NCI-H446 treated with DMSO at 0.1 percent for 48 hours (cell line): ENCODE measurements at regions not wholly inside any gene's neighbourhood (a gene's known extent, or its start where the extent isn't known, plus 50 kb on each side); places are given as distances from the start of the nearest gene placed in this dataset.
"Not testable (repeated sequence)": the region's sequence is repeated elsewhere in the genome, so short reads cannot be mapped to it uniquely, and the experiment has no call there.

Source experiments
- DNase-seq: peaks from one replicate; lab custom pipeline; 2025; lab: John Stamatoyannopoulos, UW

GRCh38 chr6:56838965-56839364 is 115.9 kb upstream of the BEND6 start:
- no peak for DNase-seq

- DNase-seq: no peak
Measured at GRCh38 chr6:56838016-56838555, 116.8 kb upstream of the BEND6 start.

GRCh38 chr6:56837322-56837894 is 117.5 kb upstream of the BEND6 start:
- DNase-seq: no peak

- no peak for DNase-seq
Measured at GRCh38 chr6:56835612-56836011, 119.3 kb upstream of the BEND6 start.

- no peak for DNase-seq
Measured at GRCh38 chr6:56833873-56834272, 121.0 kb upstream of the BEND6 start.

- DNase-seq: no peak
Measured at GRCh38 chr6:56833127-56833791, 121.6 kb upstream of the BEND6 start.

- no peak for DNase-seq
Measured at GRCh38 chr6:56832225-56832624, 122.7 kb upstream of the BEND6 start.

GRCh38 chr6:56831334-56831733 is 123.6 kb upstream of the BEND6 start:
- DNase-seq: no peak

- no peak for DNase-seq
Measured at GRCh38 chr6:56827908-56828649, 126.8 kb upstream of the BEND6 start.

GRCh38 chr6:56824431-56824830 is 130.5 kb upstream of the BEND6 start:
- DNase-seq: not testable (repeated sequence)

GRCh38 chr6:56821005-56821432 is 133.9 kb upstream of the BEND6 start:
- no peak for DNase-seq

- DNase-seq: no peak
Measured at GRCh38 chr6:56820060-56820459, 134.8 kb upstream of the BEND6 start.

GRCh38 chr6:56819604-56820003 is 135.3 kb upstream of the BEND6 start:
- no peak for DNase-seq

GRCh38 chr6:56816370-56816769 is 138.5 kb upstream of the BEND6 start:
- DNase-seq: no peak

- no peak for DNase-seq
Measured at GRCh38 chr6:56815436-56815835, 139.5 kb upstream of the BEND6 start.

- DNase-seq: no peak
Measured at GRCh38 chr6:56814802-56815201, 140.1 kb upstream of the BEND6 start.

GRCh38 chr6:56814308-56814707 is 140.6 kb upstream of the BEND6 start:
- no peak for DNase-seq

- not testable (repeated sequence) for DNase-seq
Measured at GRCh38 chr6:56812851-56813250, 142.1 kb upstream of the BEND6 start.

- peak; percentile 62 for DNase-seq
Measured at GRCh38 chr6:56808871-56809359, 146.0 kb upstream of the BEND6 start.

GRCh38 chr6:56807989-56808337 is 146.9 kb upstream of the BEND6 start:
- DNase-seq: no peak

- no peak for DNase-seq
Measured at GRCh38 chr6:56807326-56807988, 147.4 kb upstream of the BEND6 start.

GRCh38 chr6:56806368-56806767 is 148.5 kb upstream of the BEND6 start:
- DNase-seq: peak; percentile 71
